Mammary epithelial cell (primary cell): ENCODE measurements at regions not wholly inside any gene's neighbourhood (a gene's known extent, or its start where the extent isn't known, plus 50 kb on each side); places are given as distances from the start of the nearest gene placed in this dataset.

ENCODE experiments used
- EZH2 ChIP-seq: IDR thresholded peaks from 2 replicates; pipeline ENCODE4 v1.6.1; 2012; ENCODE audit warnings: low read length, inconsistent platforms, borderline replicate concordance
- TF ChIP-seq, protein P1 (sequence below), 2 donors: IDR thresholded peaks in 1 of 2; conservative IDR thresholded peaks in 1 of 2; 2 replicates each; pipeline ENCODE4 v1.5.1; 2011 to 2012; ENCODE audit warnings: inconsistent platforms in 2 of 2, low read length in 2 of 2, mild to moderate bottlenecking in 2 of 2, control low read depth in 1 of 2, low read depth in 1 of 2; ENCODE audit not compliant: insufficient read depth in 1 of 2; ENCODE audit errors: extremely low read depth in 1 of 2

DNA sequence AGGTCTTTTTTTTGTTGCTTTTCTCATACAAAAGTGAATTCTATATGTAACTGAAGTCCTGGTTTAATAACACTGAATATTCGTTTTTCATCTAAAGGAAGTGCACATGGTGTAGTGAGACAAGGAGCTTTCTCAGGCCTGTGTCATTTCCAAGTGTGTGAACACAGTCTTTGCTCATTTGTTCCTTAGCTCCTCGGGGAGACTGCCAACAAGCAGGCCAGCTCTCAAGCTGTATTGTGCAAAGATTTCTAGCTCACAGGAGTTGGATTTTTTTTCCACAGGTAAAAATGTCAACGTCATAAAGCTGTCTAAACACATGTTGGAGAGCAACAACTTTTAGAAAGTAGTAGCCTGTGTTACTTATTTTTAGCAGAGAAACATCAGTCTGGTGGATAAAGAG, 87.8 kb upstream of the S1PR1 start:
- TF ChIP-seq, protein P1, sequence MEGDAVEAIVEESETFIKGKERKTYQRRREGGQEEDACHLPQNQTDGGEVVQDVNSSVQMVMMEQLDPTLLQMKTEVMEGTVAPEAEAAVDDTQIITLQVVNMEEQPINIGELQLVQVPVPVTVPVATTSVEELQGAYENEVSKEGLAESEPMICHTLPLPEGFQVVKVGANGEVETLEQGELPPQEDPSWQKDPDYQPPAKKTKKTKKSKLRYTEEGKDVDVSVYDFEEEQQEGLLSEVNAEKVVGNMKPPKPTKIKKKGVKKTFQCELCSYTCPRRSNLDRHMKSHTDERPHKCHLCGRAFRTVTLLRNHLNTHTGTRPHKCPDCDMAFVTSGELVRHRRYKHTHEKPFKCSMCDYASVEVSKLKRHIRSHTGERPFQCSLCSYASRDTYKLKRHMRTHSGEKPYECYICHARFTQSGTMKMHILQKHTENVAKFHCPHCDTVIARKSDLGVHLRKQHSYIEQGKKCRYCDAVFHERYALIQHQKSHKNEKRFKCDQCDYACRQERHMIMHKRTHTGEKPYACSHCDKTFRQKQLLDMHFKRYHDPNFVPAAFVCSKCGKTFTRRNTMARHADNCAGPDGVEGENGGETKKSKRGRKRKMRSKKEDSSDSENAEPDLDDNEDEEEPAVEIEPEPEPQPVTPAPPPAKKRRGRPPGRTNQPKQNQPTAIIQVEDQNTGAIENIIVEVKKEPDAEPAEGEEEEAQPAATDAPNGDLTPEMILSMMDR (conservative IDR thresholded peaks at IDR 0.05 in 1 of 2, IDR thresholded peaks at IDR 0.05 in 1 of 2; ENCODE audit: extremely low read depth in 1 of 2, insufficient read depth in 1 of 2, low read depth in 1 of 2, low read length in 2 of 2) = no peak
- no peak for TF ChIP-seq EZH2
